Fibroblast of villous mesenchyme (primary cell): ENCODE measurements at regions not wholly inside any gene's neighbourhood (a gene's known extent, or its start where the extent isn't known, plus 50 kb on each side); places are given as distances from the start of the nearest gene placed in this dataset.
A peak's percentile ranks its signal among the peaks of the same experiment; 100 is the strongest.

Experiments used
- DNase-seq: peaks from one replicate; pipeline ENCODE4 v3.0.0-alpha.2; 2010; ENCODE audit warnings: low read depth
- H3K4me3 ChIP-seq: 2 replicates; pipeline ENCODE4 v1.5.1; 2011; ENCODE audit warnings: low read depth, mild to moderate bottlenecking, low read length
- CTCF ChIP-seq: IDR thresholded peaks from 2 replicates; pipeline ENCODE4 v1.5.1; 2012; ENCODE audit warnings: low read depth, mild to moderate bottlenecking, low read length; ENCODE audit not compliant: insufficient read depth

- TF ChIP-seq CTCF, result peak; percentile 54
- no peak overlapping the region for H3K4me3 ChIP-seq
- DNase-seq, result peak; percentile 55
These were observed 153.9 kb downstream of the TEX29 start for GRCh38 chr13:111474136-111475002.

GRCh38 chr13:111475488-111475887, 155.0 kb downstream of the TEX29 start:
- H3K4me3 ChIP-seq, result no peak overlapping the region
- no peak for TF ChIP-seq CTCF
- no peak for DNase-seq

- no peak for DNase-seq
- H3K4me3 ChIP-seq, result no peak overlapping the region
- no peak for TF ChIP-seq CTCF
These were observed 155.8 kb downstream of the TEX29 start for GRCh38 chr13:111476197-111476596.

GRCh38 chr13:111479412-111479811, 159.0 kb downstream of the TEX29 start:
- no peak for DNase-seq
- TF ChIP-seq CTCF, result no peak
- no peak overlapping the region for H3K4me3 ChIP-seq

- no peak overlapping the region for H3K4me3 ChIP-seq
- DNase-seq, result no peak
- TF ChIP-seq CTCF, result no peak
These were observed 160.1 kb downstream of the TEX29 start for GRCh38 chr13:111480503-111480902.

- no peak overlapping the region for H3K4me3 ChIP-seq
- DNase-seq, result no peak
- TF ChIP-seq CTCF, result no peak
These were observed 160.5 kb downstream of the TEX29 start for GRCh38 chr13:111480976-111481375.
